Astrocyte (in vitro differentiated cells and primary cell): ENCODE measurements at regions not wholly inside any gene's neighbourhood (a gene's known extent, or its start where the extent isn't known, plus 50 kb on each side); places are given as distances from the start of the nearest gene placed in this dataset.

Source experiments
- DNase-seq: peaks from one replicate; pipeline ENCODE4 v3.0.0-alpha.2; 2010; ENCODE audit warnings: low read depth
- FAIRE-seq: peaks from 2 replicates; lab custom pipeline; 2011; peaks lifted over from hg19 to GRCh38; lab: Jason Lieb, UNC
- H2AFZ ChIP-seq: 2 replicates; pipeline ENCODE4 v1.6.0; 2012; ENCODE audit warnings: low read depth, low read length, inconsistent platforms
- H3K27ac ChIP-seq: 2 replicates; pipeline ENCODE4 v1.5.1; 2011; ENCODE audit warnings: low read depth, low read length, inconsistent platforms
- H3K27me3 ChIP-seq: 2 replicates; pipeline ENCODE4 v1.6.0; 2011; ENCODE audit warnings: low read length, inconsistent platforms; ENCODE audit not compliant: insufficient read depth
- H3K36me3 ChIP-seq: 2 replicates; pipeline ENCODE4 v1.5.1; 2011; ENCODE audit warnings: low read length, inconsistent platforms; ENCODE audit not compliant: insufficient read depth
- H3K4me1 ChIP-seq: 2 replicates; pipeline ENCODE4 v1.5.1; 2011; ENCODE audit warnings: low read length, inconsistent platforms; ENCODE audit not compliant: insufficient read depth
- H3K4me2 ChIP-seq: 2 replicates; pipeline ENCODE4 v1.6.0; 2012; ENCODE audit warnings: low read length, inconsistent platforms
- H3K4me3 ChIP-seq: 2 replicates; pipeline ENCODE4 v1.5.1; 2011; ENCODE audit warnings: low read depth, mild to moderate bottlenecking, low read length, inconsistent platforms; ENCODE audit not compliant: insufficient read depth
- H3K79me2 ChIP-seq: 2 replicates; pipeline ENCODE4 v1.6.0; 2012; ENCODE audit warnings: mild to moderate bottlenecking, low read length, inconsistent platforms; ENCODE audit not compliant: insufficient read depth
- H3K9ac ChIP-seq: 2 replicates; pipeline ENCODE4 v1.6.0; 2012; ENCODE audit warnings: mild to moderate bottlenecking, low read length, inconsistent platforms
- H3K9me3 ChIP-seq: 2 replicates; pipeline ENCODE4 v1.5.1; 2012; ENCODE audit warnings: low read depth, mild to moderate bottlenecking, low read length, inconsistent platforms; ENCODE audit not compliant: insufficient read depth
- H4K20me1 ChIP-seq: 2 replicates; pipeline ENCODE4 v1.6.0; 2012; ENCODE audit warnings: low read length, inconsistent platforms; ENCODE audit not compliant: insufficient read depth
- H3K27ac Mint-ChIP-seq: one replicate; pipeline ENCODE4 v1.8.0; 2021; ENCODE audit warnings: mild to moderate bottlenecking, mixed read lengths; ENCODE audit not compliant: unreplicated experiment
- H3K27me3 Mint-ChIP-seq: one replicate; pipeline ENCODE4 v1.8.0; 2021; ENCODE audit warnings: low read depth, mixed read lengths; ENCODE audit not compliant: unreplicated experiment
- H3K36me3 Mint-ChIP-seq: one replicate; pipeline ENCODE4 v1.8.0; 2021; ENCODE audit warnings: low read depth, mixed read lengths; ENCODE audit not compliant: unreplicated experiment
- H3K4me1 Mint-ChIP-seq: one replicate; pipeline ENCODE4 v1.8.0; 2021; ENCODE audit warnings: low read depth, mixed read lengths; ENCODE audit not compliant: unreplicated experiment
- H3K4me3 Mint-ChIP-seq: one replicate; pipeline ENCODE4 v1.8.0; 2021; ENCODE audit warnings: mild to moderate bottlenecking, moderate library complexity, mixed read lengths; ENCODE audit not compliant: unreplicated experiment
- H3K9me3 Mint-ChIP-seq: one replicate; pipeline ENCODE4 v1.8.0; 2021; ENCODE audit warnings: mild to moderate bottlenecking, mixed read lengths; ENCODE audit not compliant: unreplicated experiment
- EZH2 ChIP-seq: IDR thresholded peaks from 2 replicates; pipeline ENCODE4 v1.6.1; 2012; ENCODE audit warnings: mild to moderate bottlenecking, low read length, inconsistent platforms; ENCODE audit not compliant: insufficient read depth
- TF ChIP-seq, protein P1 (sequence below): IDR thresholded peaks from 2 replicates; pipeline ENCODE4 v1.5.1; 2011; ENCODE audit warnings: low read depth, mild to moderate bottlenecking, inconsistent platforms, low read length, moderate library complexity; ENCODE audit not compliant: insufficient read depth

GRCh38 chr2:106749823-106750222 lies 136.1 kb downstream of the ST6GAL2 start:
- H4K20me1 ChIP-seq: no peaks in the 10 kb centered on the region
- no peak overlapping the region for H3K4me3 Mint-ChIP-seq
- no peaks in the 10 kb centered on the region for H3K9me3 Mint-ChIP-seq
- H3K79me2 ChIP-seq: no peaks in the 10 kb centered on the region
- no peak overlapping the region for H3K27ac ChIP-seq
- no peak overlapping the region for H3K4me3 ChIP-seq
- no peaks in the 10 kb centered on the region for H3K36me3 ChIP-seq
- H3K4me2 ChIP-seq: no peak overlapping the region
- no peak overlapping the region for H3K9ac ChIP-seq
- TF ChIP-seq EZH2: no peak
- TF ChIP-seq, protein P1, sequence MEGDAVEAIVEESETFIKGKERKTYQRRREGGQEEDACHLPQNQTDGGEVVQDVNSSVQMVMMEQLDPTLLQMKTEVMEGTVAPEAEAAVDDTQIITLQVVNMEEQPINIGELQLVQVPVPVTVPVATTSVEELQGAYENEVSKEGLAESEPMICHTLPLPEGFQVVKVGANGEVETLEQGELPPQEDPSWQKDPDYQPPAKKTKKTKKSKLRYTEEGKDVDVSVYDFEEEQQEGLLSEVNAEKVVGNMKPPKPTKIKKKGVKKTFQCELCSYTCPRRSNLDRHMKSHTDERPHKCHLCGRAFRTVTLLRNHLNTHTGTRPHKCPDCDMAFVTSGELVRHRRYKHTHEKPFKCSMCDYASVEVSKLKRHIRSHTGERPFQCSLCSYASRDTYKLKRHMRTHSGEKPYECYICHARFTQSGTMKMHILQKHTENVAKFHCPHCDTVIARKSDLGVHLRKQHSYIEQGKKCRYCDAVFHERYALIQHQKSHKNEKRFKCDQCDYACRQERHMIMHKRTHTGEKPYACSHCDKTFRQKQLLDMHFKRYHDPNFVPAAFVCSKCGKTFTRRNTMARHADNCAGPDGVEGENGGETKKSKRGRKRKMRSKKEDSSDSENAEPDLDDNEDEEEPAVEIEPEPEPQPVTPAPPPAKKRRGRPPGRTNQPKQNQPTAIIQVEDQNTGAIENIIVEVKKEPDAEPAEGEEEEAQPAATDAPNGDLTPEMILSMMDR: no peak
- no peaks in the 10 kb centered on the region for H3K4me1 ChIP-seq
- no peaks in the 10 kb centered on the region for H3K36me3 Mint-ChIP-seq
- H3K27me3 ChIP-seq: no peaks in the 10 kb centered on the region
- no peak for FAIRE-seq
- no peak overlapping the region for H2AFZ ChIP-seq
- H3K27ac Mint-ChIP-seq: no peak overlapping the region
- peaks cover 10% of the 10 kb centered on the region for H3K4me1 Mint-ChIP-seq
- DNase-seq: no peak
- H3K27me3 Mint-ChIP-seq: peaks cover 6% of the 10 kb centered on the region
- no peaks in the 10 kb centered on the region for H3K9me3 ChIP-seq
